K562 (cell line): ENCODE measurements at regions not wholly inside any gene's neighbourhood (a gene's known extent, or its start where the extent isn't known, plus 50 kb on each side); places are given as distances from the start of the nearest gene placed in this dataset.

Experiments
- CTCF ChIP-seq, 3 experiments: IDR thresholded peaks in 2 of 3; conservative IDR thresholded peaks in 1 of 3; 2 replicates each; pipeline ENCODE4 v1.5.1; 2011 to 2012; ENCODE audit warnings: low read length in 3 of 3, mild to moderate bottlenecking in 3 of 3, control low read depth in 2 of 3, improper control_type of control experiment in 1 of 3, inconsistent platforms in 1 of 3, low read depth in 1 of 3, mixed read lengths in 1 of 3, moderate library complexity in 1 of 3; ENCODE audit not compliant: insufficient read depth in 2 of 3
- EHMT2 ChIP-seq: fragments of 450-650 bp; IDR thresholded peaks from 2 replicates; pipeline ENCODE4 v1.6.1; 2018; ENCODE audit warnings: antibody characterized with exemption
- EZH2 ChIP-seq: IDR thresholded peaks from 2 replicates; pipeline ENCODE4 v1.6.1; 2012; ENCODE audit warnings: low read depth, mild to moderate bottlenecking, inconsistent platforms, low read length, borderline replicate concordance
- KLF16 ChIP-seq: IDR thresholded peaks from 2 replicates; pipeline ENCODE4 v1.6.1; 2016; ENCODE audit warnings: antibody characterized with exemption
- SAFB ChIP-seq: fragments of 200-400 bp; formaldehyde crosslinking; IDR thresholded peaks from 2 replicates; pipeline ENCODE4 v1.6.1; 2017; ENCODE audit warnings: low read depth, low read length, borderline replicate concordance
- USF1 ChIP-seq: sonication (generic); formaldehyde crosslinking; IDR thresholded peaks from 2 replicates; pipeline ENCODE4 v1.9.0; 2022; ENCODE audit warnings: mild to moderate bottlenecking, missing genetic modification reagents
- ZNF507 ChIP-seq: conservative IDR thresholded peaks from 2 replicates; pipeline ENCODE4 v1.6.1; 2017; ENCODE audit warnings: missing genetic modification characterization, missing compliant biosample characterization

GRCh38 chr15:72888211-72888610 is 104.7 kb upstream of the ADPGK start:
- TF ChIP-seq ZNF507 (no peak), CTCF (IDR thresholded peaks at IDR 0.05 in 2 of 3, conservative IDR thresholded peaks at IDR 0.05 in 1 of 3; ENCODE audit: insufficient read depth in 2 of 3, low read depth in 1 of 3, low read length in 3 of 3) (no peak), EHMT2 (no peak), SAFB (no peak), USF1 (no peak), EZH2 (no peak), KLF16 (no peak)
